Vagina (tissue), 2 donors: ENCODE measurements at regions not wholly inside any gene's neighbourhood (a gene's known extent, or its start where the extent isn't known, plus 50 kb on each side); places are given as distances from the start of the nearest gene placed in this dataset.
"Not testable (repeated sequence)": the region's sequence is repeated elsewhere in the genome, so short reads cannot be mapped to it uniquely, and the experiment has no call there.

Source experiments
- DNase-seq, 2 donors: peaks; one replicate each; pipeline ENCODE4 v3.0.0-alpha.2; 2017; ENCODE audit errors: extremely low spot score in 2 of 2
- H3K27ac ChIP-seq: fragments of 200-600 bp; sonication (generic); one replicate; pipeline ENCODE4 v1.5.1; 2019
- H3K27me3 ChIP-seq: fragments of 200-600 bp; sonication (generic); one replicate; pipeline ENCODE4 v1.5.1; 2019
- H3K36me3 ChIP-seq, 2 donors: fragments of 200-600 bp; sonication (generic); one replicate each; pipeline ENCODE4 v1.5.1; 2017 to 2019
- H3K4me1 ChIP-seq: fragments of 200-600 bp; sonication (generic); one replicate; pipeline ENCODE4 v1.5.1; 2019
- H3K4me3 ChIP-seq, 2 donors: fragments of 200-600 bp; sonication (generic); 1 replicate in 1 of 2; 2 replicates in 1 of 2; pipeline ENCODE4 v1.5.1; 2016 to 2019
- H3K9me3 ChIP-seq: fragments of 200-600 bp; sonication (generic); one replicate; pipeline ENCODE4 v1.5.1; 2019
- POLR2A ChIP-seq, 2 donors: fragments of 450-650 bp; IDR thresholded peaks; one replicate each; pipeline ENCODE4 v1.6.1; 2017; ENCODE audit warnings: antibody characterized with exemption in 2 of 2, mild to moderate bottlenecking in 2 of 2, moderate library complexity in 2 of 2
- POLR2AphosphoS5 ChIP-seq, 2 donors: sonication (generic); formaldehyde crosslinking; IDR thresholded peaks; one replicate each; pipeline ENCODE4 v1.9.0; 2017; ENCODE audit warnings: antibody characterized with exemption in 2 of 2, mild to moderate bottlenecking in 2 of 2, low read depth in 1 of 2; ENCODE audit not compliant: insufficient read depth in 1 of 2
- intact Hi-C: fragments of 100-400 bp; cut with DNase I; formaldehyde crosslinking; loops from one replicate; pipeline ENCODE4 v1.15.1; 2023
- TF ChIP-seq, protein P1 (sequence below), 3 experiments: fragments of 450-650 bp in 2 of 3; fragments of 200-600 bp in 1 of 3; sonication (generic) in 1 of 3; IDR thresholded peaks; one replicate each; pipeline ENCODE4 v1.5.1; 2017 to 2019; ENCODE audit warnings: antibody characterized with exemption in 3 of 3, mild to moderate bottlenecking in 2 of 3, moderate library complexity in 2 of 3

DNA sequence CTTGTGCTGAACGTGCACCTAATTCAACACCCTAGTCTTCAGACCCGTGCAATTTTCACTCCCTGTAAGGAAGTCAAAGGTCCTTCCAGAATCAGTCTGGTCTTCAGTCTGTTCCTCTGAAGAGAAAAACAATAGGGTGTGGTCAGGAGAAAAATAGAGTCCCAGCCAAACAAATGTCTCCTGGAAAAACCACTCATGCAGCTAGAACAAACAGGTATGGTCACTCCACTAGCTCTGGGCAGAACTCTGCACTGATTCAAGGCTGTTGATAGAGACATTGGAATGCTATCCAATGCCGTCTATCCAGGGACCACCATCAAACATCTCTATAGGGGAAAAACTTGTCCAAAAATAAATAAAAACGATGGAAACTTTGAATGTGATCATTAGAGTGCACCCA lies 81.8 kb upstream of the MAP3K1 start:
- H3K9me3 ChIP-seq = no peaks in the 10 kb centered on the region
- H3K36me3 ChIP-seq = no peaks in the 10 kb centered on the region
- no peak overlapping the region for H3K27ac ChIP-seq
- DNase-seq = no peak
- H3K4me1 ChIP-seq = peaks cover 26% of the 10 kb centered on the region
- no peaks in the 10 kb centered on the region for H3K27me3 ChIP-seq
- no peak overlapping the region for H3K4me3 ChIP-seq
- TF ChIP-seq POLR2A (IDR thresholded peaks at IDR 0.05) (no peak), POLR2AphosphoS5 (IDR thresholded peaks at IDR 0.05; ENCODE audit: insufficient read depth in 1 of 2, low read depth in 1 of 2) (no peak)
- TF ChIP-seq, protein P1, sequence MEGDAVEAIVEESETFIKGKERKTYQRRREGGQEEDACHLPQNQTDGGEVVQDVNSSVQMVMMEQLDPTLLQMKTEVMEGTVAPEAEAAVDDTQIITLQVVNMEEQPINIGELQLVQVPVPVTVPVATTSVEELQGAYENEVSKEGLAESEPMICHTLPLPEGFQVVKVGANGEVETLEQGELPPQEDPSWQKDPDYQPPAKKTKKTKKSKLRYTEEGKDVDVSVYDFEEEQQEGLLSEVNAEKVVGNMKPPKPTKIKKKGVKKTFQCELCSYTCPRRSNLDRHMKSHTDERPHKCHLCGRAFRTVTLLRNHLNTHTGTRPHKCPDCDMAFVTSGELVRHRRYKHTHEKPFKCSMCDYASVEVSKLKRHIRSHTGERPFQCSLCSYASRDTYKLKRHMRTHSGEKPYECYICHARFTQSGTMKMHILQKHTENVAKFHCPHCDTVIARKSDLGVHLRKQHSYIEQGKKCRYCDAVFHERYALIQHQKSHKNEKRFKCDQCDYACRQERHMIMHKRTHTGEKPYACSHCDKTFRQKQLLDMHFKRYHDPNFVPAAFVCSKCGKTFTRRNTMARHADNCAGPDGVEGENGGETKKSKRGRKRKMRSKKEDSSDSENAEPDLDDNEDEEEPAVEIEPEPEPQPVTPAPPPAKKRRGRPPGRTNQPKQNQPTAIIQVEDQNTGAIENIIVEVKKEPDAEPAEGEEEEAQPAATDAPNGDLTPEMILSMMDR (IDR thresholded peaks at IDR 0.05) = no peak
- intact Hi-C loops = no loop called here

- DNase-seq = no peak
- TF ChIP-seq, protein P1 (IDR thresholded peaks at IDR 0.05) = no peak
- TF ChIP-seq POLR2A (IDR thresholded peaks at IDR 0.05) = no peak
- no peak for TF ChIP-seq POLR2AphosphoS5 (IDR thresholded peaks at IDR 0.05; ENCODE audit: insufficient read depth in 1 of 2, low read depth in 1 of 2)
- Histone ChIP-seq H3K4me1 (peaks cover 16% of the 10 kb centered on the region), H3K27me3 (no peaks in the 10 kb centered on the region), H3K4me3 (no peak overlapping the region), H3K9me3 (no peaks in the 10 kb centered on the region), H3K27ac (no peak overlapping the region), H3K36me3 (no peaks in the 10 kb centered on the region)
- intact Hi-C loops = no loop called here
Measured at GRCh38 chr5:56732121-56732520, 83.2 kb upstream of the MAP3K1 start.

- intact Hi-C loops, H3K4me3 ChIP-seq, H3K27ac ChIP-seq, H3K36me3 ChIP-seq, H3K9me3 ChIP-seq, DNase-seq, H3K27me3 ChIP-seq: not testable (repeated sequence)
- H3K4me1 ChIP-seq = peaks cover 11% of the 10 kb centered on the region
Measured at GRCh38 chr5:56731473-56731872, 83.9 kb upstream of the MAP3K1 start.

- no peak for DNase-seq
- Histone ChIP-seq H3K4me3 (no peak overlapping the region), H3K27me3 (no peaks in the 10 kb centered on the region), H3K36me3 (no peaks in the 10 kb centered on the region), H3K9me3 (no peaks in the 10 kb centered on the region), H3K4me1 (peaks cover 11% of the 10 kb centered on the region), H3K27ac (no peak overlapping the region)
- TF ChIP-seq POLR2AphosphoS5 (IDR thresholded peaks at IDR 0.05; ENCODE audit: insufficient read depth in 1 of 2, low read depth in 1 of 2) (no peak), POLR2A (IDR thresholded peaks at IDR 0.05) (no peak)
- TF ChIP-seq, protein P1 (IDR thresholded peaks at IDR 0.05) = no peak
- intact Hi-C loops = no loop called here
Measured at GRCh38 chr5:56729488-56729887, 85.9 kb upstream of the MAP3K1 start.

DNA sequence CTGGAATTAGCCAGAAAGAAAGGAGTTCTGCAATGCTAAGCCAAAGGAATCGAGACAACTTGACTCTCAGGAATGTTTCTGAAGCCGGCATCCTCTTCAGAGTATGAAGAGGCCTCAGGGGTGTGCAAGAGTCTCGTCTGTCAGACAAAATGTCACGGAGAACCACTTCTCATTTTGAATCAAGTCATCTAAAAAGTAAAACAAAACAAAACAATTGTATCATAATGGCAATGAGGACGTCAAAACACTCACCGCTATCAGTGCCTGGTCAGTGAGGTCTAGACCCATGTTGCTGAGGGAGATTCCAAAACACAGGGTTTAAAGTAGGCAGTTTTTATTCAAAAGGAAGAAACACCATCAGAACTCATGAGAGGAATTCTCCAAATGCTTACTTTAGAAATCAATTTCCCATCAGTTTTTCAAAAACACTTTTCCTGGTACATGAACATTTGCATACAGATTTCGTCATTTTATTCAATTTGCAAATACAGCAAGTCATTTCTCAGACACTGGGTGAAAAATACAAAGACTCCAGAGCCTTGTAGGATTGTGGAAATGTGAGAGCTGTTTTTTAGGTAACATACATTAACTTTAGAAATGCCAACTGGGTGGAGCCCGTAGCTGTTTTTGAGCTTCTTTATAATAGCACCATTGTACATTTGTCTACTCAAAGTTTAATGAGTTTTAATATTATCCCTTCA lies 89.5 kb upstream of the MAP3K1 start:
- Histone ChIP-seq H3K4me3 (no peak overlapping the region), H3K4me1 (no peaks in the 10 kb centered on the region), H3K36me3 (no peaks in the 10 kb centered on the region), H3K27ac (no peak overlapping the region), H3K27me3 (no peaks in the 10 kb centered on the region), H3K9me3 (no peaks in the 10 kb centered on the region)
- no peak for DNase-seq
- TF ChIP-seq, protein P1 (IDR thresholded peaks at IDR 0.05) = no peak
- TF ChIP-seq POLR2A (IDR thresholded peaks at IDR 0.05) = no peak
- no peak for TF ChIP-seq POLR2AphosphoS5 (IDR thresholded peaks at IDR 0.05; ENCODE audit: insufficient read depth in 1 of 2, low read depth in 1 of 2)
- intact Hi-C loops = no loop called here

GRCh38 chr5:56724857-56725256 lies 90.5 kb upstream of the MAP3K1 start:
- H3K27me3 ChIP-seq, H3K27ac ChIP-seq, intact Hi-C loops, H3K9me3 ChIP-seq, H3K36me3 ChIP-seq, DNase-seq, H3K4me3 ChIP-seq, H3K4me1 ChIP-seq: not testable (repeated sequence)
